OCI-LY7 (cell line): ENCODE measurements at regions not wholly inside any gene's neighbourhood (a gene's known extent, or its start where the extent isn't known, plus 50 kb on each side); places are given as distances from the start of the nearest gene placed in this dataset.

Experiments
- BruUV-seq: library from RNA; stranded (reverse); fragments of 400-500 nt; replicated peaks from 2 replicates; lab custom pipeline; 2021; lab: Mats Ljungman, UMichigan
- CTCF ChIA-PET: fragments of 300-600 bp; sonication (Branson Sonifier 250); formaldehyde crosslinking; loops from one replicate; lab custom pipeline; 2022; ENCODE audit warnings: antibody characterized with exemption; ENCODE audit not compliant: unreplicated experiment; lab: Charles Lee
- POLR2A ChIA-PET: fragments of 300-600 bp; sonication (Branson Sonifier 250); formaldehyde crosslinking; loops from one replicate; lab custom pipeline; 2022; ENCODE audit warnings: antibody characterized with exemption; lab: Charles Lee
- DNase-seq: peaks from one replicate; pipeline ENCODE4 v3.0.0-alpha.2; 2015; ENCODE audit warnings: low spot score
- H2AFZ ChIP-seq: fragments of 200-600 bp; sonication (generic), shearing (Covaris generic); 2 replicates; pipeline ENCODE4 v1.6.1; 2014; ENCODE audit warnings: mild to moderate bottlenecking, antibody characterized with exemption, low read length, moderate library complexity
- H3K27ac ChIP-seq: fragments of 200-600 bp; sonication (generic); 2 replicates; pipeline ENCODE4 v1.5.1; 2014; ENCODE audit warnings: mixed run types, low read depth, mild to moderate bottlenecking, moderate library complexity, low read length, inconsistent platforms; ENCODE audit not compliant: poor library complexity, severe bottlenecking
- H3K36me3 ChIP-seq: fragments of 200-600 bp; sonication (generic); 2 replicates; pipeline ENCODE4 v1.6.1; 2014; ENCODE audit warnings: mild to moderate bottlenecking, antibody characterized with exemption, low read length, moderate library complexity, mixed read lengths; ENCODE audit not compliant: insufficient read depth
- H3K4me1 ChIP-seq: fragments of 200-600 bp; sonication (generic); 2 replicates; pipeline ENCODE4 v1.5.1; 2014; ENCODE audit warnings: mild to moderate bottlenecking, low read length; ENCODE audit not compliant: insufficient read depth, poor library complexity, severe bottlenecking
- H3K4me2 ChIP-seq: fragments of 200-600 bp; sonication (generic); 2 replicates; pipeline ENCODE4 v1.6.1; 2014; ENCODE audit warnings: mild to moderate bottlenecking, low read length
- H3K4me3 ChIP-seq: fragments of 200-600 bp; sonication (generic); 2 replicates; pipeline ENCODE4 v1.5.1; 2014; ENCODE audit warnings: mild to moderate bottlenecking, low read depth, low read length; ENCODE audit not compliant: poor library complexity, severe bottlenecking
- H3K79me2 ChIP-seq: fragments of 200-600 bp; sonication (generic); 2 replicates; pipeline ENCODE4 v1.6.1; 2016; ENCODE audit warnings: low read depth, mild to moderate bottlenecking, low read length, moderate library complexity, mixed read lengths; ENCODE audit not compliant: insufficient read depth
- H3K9me2 ChIP-seq: fragments of 200-600 bp; sonication (generic); 2 replicates; pipeline ENCODE4 v1.6.1; 2016; ENCODE audit warnings: mild to moderate bottlenecking, low read length, mixed read lengths; ENCODE audit not compliant: insufficient read depth
- H3K9me3 ChIP-seq: fragments of 200-600 bp; sonication (generic); 2 replicates; pipeline ENCODE4 v1.6.1; 2014; ENCODE audit warnings: mild to moderate bottlenecking, mixed run types, low read length, mixed read lengths
- H4K20me1 ChIP-seq: fragments of 200-600 bp; sonication (generic); 2 replicates; pipeline ENCODE4 v1.6.1; 2014; ENCODE audit warnings: mild to moderate bottlenecking, antibody characterized with exemption, low read length, moderate library complexity, mixed read lengths; ENCODE audit not compliant: insufficient read depth
- EZH2phosphoT487 ChIP-seq: fragments of 200-600 bp; sonication (generic); IDR thresholded peaks from 2 replicates; pipeline ENCODE4 v1.6.1; 2018; ENCODE audit warnings: low read depth, borderline replicate concordance, mild to moderate bottlenecking, mixed run types, antibody characterized with exemption, low read length, moderate library complexity, mixed read lengths
- intact Hi-C: fragments of 100-400 bp; cut with micrococcal nuclease; formaldehyde crosslinking; loops from one replicate; pipeline ENCODE4 v1.10.0; 2022; ENCODE audit not compliant: unreplicated experiment
- TF ChIP-seq, protein P1 (sequence below): fragments of 200-600 bp; sonication (generic); conservative IDR thresholded peaks from 2 replicates; pipeline ENCODE4 v1.5.1; 2014; ENCODE audit warnings: mild to moderate bottlenecking, antibody characterized with exemption, low read length, moderate library complexity, mixed read lengths

DNA sequence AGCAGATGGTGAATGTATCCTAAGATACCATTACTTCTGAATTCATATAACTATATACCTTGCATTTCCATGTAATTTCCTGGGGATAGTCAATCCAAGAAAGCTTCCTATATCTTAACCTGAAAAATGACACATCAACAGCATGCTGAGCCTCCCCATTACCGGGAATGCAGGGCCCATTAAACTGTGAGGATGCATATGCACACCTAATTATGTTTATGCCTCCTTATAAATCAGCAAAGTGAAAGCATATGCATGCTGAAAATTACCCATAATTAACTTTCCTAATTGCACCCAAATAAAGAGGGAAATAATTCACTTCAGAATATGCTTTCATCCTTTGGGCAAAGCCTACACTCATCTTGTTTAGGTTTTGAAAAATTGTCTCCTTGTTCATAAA, 663.0 kb downstream of the KCNA4 start:
- Histone ChIP-seq H3K9me3 (no peaks in the 10 kb centered on the region), H3K36me3 (no peaks in the 10 kb centered on the region), H3K4me3 (no peak overlapping the region), H3K79me2 (no peaks in the 10 kb centered on the region), H3K4me2 (no peak overlapping the region), H3K4me1 (no peaks in the 10 kb centered on the region), H3K27ac (no peak overlapping the region), H4K20me1 (no peaks in the 10 kb centered on the region), H2AFZ (no peak overlapping the region), H3K9me2 (no peaks in the 10 kb centered on the region)
- no TSS peak for BruUV-seq
- no peak for TF ChIP-seq EZH2phosphoT487
- TF ChIP-seq, protein P1, sequence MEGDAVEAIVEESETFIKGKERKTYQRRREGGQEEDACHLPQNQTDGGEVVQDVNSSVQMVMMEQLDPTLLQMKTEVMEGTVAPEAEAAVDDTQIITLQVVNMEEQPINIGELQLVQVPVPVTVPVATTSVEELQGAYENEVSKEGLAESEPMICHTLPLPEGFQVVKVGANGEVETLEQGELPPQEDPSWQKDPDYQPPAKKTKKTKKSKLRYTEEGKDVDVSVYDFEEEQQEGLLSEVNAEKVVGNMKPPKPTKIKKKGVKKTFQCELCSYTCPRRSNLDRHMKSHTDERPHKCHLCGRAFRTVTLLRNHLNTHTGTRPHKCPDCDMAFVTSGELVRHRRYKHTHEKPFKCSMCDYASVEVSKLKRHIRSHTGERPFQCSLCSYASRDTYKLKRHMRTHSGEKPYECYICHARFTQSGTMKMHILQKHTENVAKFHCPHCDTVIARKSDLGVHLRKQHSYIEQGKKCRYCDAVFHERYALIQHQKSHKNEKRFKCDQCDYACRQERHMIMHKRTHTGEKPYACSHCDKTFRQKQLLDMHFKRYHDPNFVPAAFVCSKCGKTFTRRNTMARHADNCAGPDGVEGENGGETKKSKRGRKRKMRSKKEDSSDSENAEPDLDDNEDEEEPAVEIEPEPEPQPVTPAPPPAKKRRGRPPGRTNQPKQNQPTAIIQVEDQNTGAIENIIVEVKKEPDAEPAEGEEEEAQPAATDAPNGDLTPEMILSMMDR, result no peak
- no peak for DNase-seq
- POLR2A ChIA-PET, result no interaction called here
- intact Hi-C loops, result no loop called here
- CTCF ChIA-PET, result no interaction called here

DNA sequence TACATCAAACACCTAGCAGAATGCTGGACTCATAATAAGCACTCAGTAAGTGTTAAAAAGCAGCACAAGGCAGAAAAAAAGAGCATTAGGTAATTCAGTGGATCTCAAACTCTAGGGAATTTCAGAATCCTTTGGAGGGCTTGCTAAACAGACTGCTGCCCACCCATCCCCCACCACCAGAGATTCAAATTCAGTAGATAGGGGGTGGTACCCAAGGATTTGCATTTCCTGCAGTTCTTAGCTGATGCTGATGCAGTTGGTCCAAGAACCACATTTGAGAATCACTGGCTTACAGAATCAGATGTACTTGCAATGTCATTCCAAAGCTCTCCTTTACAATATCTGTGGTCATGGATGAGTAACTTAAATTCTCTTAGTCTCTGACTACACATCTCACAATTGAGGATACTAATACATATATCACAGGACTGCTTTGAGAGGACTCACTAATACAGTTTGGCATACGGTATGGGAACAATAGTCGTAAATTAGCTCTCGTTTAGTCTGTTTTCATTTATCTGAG, 664.5 kb downstream of the KCNA4 start:
- H3K9me3 ChIP-seq, result no peaks in the 10 kb centered on the region
- TF ChIP-seq EZH2phosphoT487, result no peak
- TF ChIP-seq, protein P1, result no peak
- no peak overlapping the region for H3K27ac ChIP-seq
- no peak overlapping the region for H2AFZ ChIP-seq
- H3K4me1 ChIP-seq, result no peaks in the 10 kb centered on the region
- H3K36me3 ChIP-seq, result no peaks in the 10 kb centered on the region
- no peak for DNase-seq
- H4K20me1 ChIP-seq, result no peaks in the 10 kb centered on the region
- POLR2A ChIA-PET, result no interaction called here
- intact Hi-C loops, result no loop called here
- CTCF ChIA-PET, result no interaction called here
- no peak overlapping the region for H3K4me3 ChIP-seq
- H3K4me2 ChIP-seq, result no peak overlapping the region
- no TSS peak for BruUV-seq
- H3K79me2 ChIP-seq, result no peaks in the 10 kb centered on the region
- H3K9me2 ChIP-seq, result no peaks in the 10 kb centered on the region

DNA sequence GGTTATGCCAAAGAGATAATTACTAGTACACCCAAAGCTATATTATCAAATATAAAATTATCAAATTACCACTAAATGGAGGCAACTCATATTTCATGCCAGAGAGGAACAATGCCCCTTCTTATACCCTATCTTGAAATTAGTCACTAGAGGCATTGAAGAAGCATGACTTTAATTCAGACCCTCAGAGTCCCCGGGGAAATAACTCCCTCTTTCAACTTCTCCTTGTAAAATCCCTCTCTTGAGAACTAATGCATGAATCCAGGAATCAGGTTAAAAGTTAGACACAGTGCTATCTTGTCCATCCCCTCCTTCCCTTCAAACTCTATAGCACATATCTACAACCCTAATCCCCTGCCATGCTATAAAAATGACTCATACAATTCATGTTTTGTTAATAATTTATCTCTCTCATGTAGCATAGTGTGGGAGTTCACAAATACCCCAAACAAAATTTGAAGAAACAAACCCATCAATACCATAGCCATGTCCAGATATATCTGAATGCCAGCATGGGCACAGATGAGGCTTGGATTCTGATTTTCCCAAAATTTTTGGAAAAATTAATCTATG, 665.4 kb downstream of the KCNA4 start:
- Histone ChIP-seq H3K36me3 (no peaks in the 10 kb centered on the region), H4K20me1 (no peaks in the 10 kb centered on the region), H3K79me2 (no peaks in the 10 kb centered on the region), H3K9me2 (no peaks in the 10 kb centered on the region), H3K9me3 (no peaks in the 10 kb centered on the region), H3K27ac (no peak overlapping the region), H3K4me2 (no peak overlapping the region), H3K4me3 (no peak overlapping the region), H3K4me1 (no peaks in the 10 kb centered on the region), H2AFZ (no peak overlapping the region)
- BruUV-seq, result no TSS peak
- POLR2A ChIA-PET, result interaction anchor here (1.0 kb wide), 1 partner anchor 8 kb away, joined by 3 read pairs; no protein-coding TSS in a partner anchor
- intact Hi-C loops, result no loop called here
- no peak for TF ChIP-seq EZH2phosphoT487
- TF ChIP-seq, protein P1, result no peak
- CTCF ChIA-PET, result no interaction called here
- no peak for DNase-seq
